VCaP (cell line): ENCODE measurements at regions not wholly inside any gene's neighbourhood (a gene's known extent, or its start where the extent isn't known, plus 50 kb on each side); places are given as distances from the start of the nearest gene placed in this dataset.

Source experiments
- H3K27ac ChIP-seq: fragments of 450-650 bp; 2 replicates; pipeline ENCODE4 v1.5.1; 2017
- CTCF ChIP-seq: fragments of 450-650 bp; conservative IDR thresholded peaks from 2 replicates; pipeline ENCODE4 v1.5.1; 2017; ENCODE audit warnings: mild to moderate bottlenecking, moderate library complexity

- H3K27ac ChIP-seq: no peak overlapping the region
- TF ChIP-seq CTCF: no peak
Measured at GRCh38 chr15:87628311-87628710, 628.2 kb downstream of the NTRK3 start.

- TF ChIP-seq CTCF: no peak
- no peak overlapping the region for H3K27ac ChIP-seq
Measured at GRCh38 chr15:87626860-87627259, 629.7 kb downstream of the NTRK3 start.

- H3K27ac ChIP-seq: no peak overlapping the region
- peak; percentile 12; the same call in 1 of the 2 replicates for TF ChIP-seq CTCF
Measured at GRCh38 chr15:87623832-87624231, 632.7 kb downstream of the NTRK3 start.

GRCh38 chr15:87620393-87620792, 636.1 kb downstream of the NTRK3 start:
- TF ChIP-seq CTCF: no peak
- no peak overlapping the region for H3K27ac ChIP-seq

GRCh38 chr15:87619161-87619960, 637.2 kb downstream of the NTRK3 start:
- no peak for TF ChIP-seq CTCF
- no peak overlapping the region for H3K27ac ChIP-seq

- H3K27ac ChIP-seq: no peak overlapping the region
- TF ChIP-seq CTCF: no peak
Measured at GRCh38 chr15:87618203-87618725, 638.3 kb downstream of the NTRK3 start.

GRCh38 chr15:87614704-87615103, 641.8 kb downstream of the NTRK3 start:
- H3K27ac ChIP-seq: no peak overlapping the region
- TF ChIP-seq CTCF: no peak
